ENCODE measurements at regions not wholly inside any gene's neighbourhood (a gene's known extent, or its start where the extent isn't known, plus 50 kb on each side); places are given as distances from the start of the nearest gene placed in this dataset.
A peak's percentile ranks its signal among the peaks of the same experiment; 100 is the strongest.
"Not testable (repeated sequence)": the region's sequence is repeated elsewhere in the genome, so short reads cannot be mapped to it uniquely, and the experiment has no call there.

DNA sequence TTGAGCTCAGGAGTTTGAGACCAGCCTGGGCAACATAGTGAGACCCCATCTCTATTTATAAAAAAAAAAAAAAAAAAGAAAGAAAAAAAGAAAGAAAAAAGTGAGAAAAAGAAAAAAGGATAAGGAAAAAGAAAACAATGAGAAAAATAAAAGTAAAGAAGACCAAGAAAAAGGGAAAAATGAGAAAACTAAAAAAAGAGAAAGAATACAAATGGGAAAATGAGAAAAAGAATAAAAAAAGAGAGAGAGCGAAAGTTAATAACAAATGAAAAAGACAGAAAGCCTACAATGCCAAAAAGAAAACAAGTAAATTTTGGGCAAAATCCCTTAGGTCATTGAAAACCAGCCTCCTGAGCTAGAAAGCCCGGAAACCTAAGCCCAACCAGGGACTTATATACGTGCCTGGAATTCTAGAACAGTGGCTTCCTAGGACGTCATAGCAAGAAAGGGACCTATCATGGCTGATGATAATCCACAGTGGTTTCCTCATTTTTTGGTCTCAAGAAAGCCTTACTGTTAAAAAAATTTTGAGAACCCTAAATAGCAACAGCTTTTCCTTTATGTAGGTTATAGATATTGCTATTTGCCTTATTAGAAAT lies 131.7 kb upstream of the CLINT1 start:
- intact Hi-C loops (cut with DNase I) = loop anchor here (10.0 kb wide), 1 partner anchor 136 kb away; the partner anchor contains the start of gene CLINT1
- DNase-seq (ENCODE audit: missing footprints) = no peak
- ATAC-seq = no peak

DNA sequence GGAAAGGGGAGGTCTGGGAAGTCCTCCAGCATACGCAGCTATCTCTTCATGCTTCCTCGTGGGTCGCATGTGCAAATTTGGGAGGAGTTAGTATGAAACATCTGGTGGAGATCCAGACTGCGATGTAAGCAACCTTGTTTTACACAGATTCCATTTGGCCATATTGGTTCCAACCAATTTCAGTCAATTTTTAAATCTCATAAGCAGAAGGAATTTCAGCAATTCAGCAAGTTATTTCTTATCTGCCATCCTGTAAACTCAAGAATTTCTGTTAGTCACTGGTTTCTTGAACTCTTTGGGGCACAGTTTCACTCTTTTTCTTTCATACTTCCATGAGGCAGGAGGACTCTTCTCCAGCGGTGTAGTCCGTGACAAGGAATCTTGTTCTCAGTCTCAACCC lies 130.4 kb upstream of the CLINT1 start:
- intact Hi-C loops (cut with DNase I) = no loop called here
- no peak for ATAC-seq

DNA sequence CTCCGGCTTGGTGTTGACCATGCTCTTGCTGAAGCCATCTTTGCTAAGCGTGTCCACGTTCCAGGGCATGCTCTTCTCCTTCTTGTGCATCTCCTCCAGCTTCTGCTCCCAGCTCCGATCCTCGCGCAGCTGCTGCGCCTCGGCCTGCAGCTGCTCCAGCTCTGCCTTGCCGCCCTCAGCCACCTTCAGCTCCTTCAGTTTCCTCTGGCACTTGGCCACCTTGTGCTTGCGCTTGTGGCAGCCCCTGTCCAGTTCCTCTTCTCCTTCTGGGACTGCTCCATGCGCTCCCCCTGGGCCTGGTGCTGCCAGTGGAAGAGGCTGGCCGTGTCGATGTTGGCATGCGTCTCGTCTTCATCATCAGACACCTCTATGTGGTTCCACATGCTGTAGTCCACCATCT lies 128.3 kb upstream of the CLINT1 start:
- no peak for ATAC-seq
- intact Hi-C loops (cut with DNase I) = no loop called here

More for the DNA sequence above, 130.4 kb upstream of the CLINT1 start:
- no peak for DNase-seq (ENCODE audit: missing footprints)

DNA sequence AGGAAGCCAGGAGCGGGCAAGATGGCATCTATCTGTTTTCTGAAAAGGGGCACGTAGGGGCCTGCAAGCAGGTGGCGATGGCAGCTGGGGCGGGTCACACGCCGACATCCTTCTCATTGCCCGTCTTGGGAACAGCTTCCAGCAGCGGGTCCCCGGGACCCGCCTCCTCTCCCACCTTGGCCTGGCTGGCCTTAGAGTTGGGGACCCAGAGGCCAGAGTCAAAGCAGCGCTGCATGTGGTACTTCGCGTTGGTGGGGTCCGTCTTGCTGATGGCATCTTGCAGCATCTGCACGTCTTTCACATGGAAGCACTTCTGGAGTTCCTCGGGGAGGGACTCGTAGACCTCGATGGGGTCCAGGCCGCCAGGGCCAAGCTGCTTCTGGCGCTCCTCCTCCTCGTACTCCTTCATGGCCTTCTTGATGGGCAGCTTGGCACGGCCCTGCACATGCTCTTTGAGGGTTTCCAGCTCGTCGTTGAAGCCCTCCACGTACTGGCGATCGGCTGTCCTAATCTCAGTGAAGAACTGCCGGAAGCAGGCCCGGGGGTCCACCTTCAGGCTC lies 127.6 kb upstream of the CLINT1 start:
- DNase-seq (ENCODE audit: missing footprints) (no peak), ATAC-seq (no peak)
- intact Hi-C loops (cut with DNase I) = no loop called here

More for the DNA sequence above, 128.3 kb upstream of the CLINT1 start:
- no peak for DNase-seq (ENCODE audit: missing footprints)

DNA sequence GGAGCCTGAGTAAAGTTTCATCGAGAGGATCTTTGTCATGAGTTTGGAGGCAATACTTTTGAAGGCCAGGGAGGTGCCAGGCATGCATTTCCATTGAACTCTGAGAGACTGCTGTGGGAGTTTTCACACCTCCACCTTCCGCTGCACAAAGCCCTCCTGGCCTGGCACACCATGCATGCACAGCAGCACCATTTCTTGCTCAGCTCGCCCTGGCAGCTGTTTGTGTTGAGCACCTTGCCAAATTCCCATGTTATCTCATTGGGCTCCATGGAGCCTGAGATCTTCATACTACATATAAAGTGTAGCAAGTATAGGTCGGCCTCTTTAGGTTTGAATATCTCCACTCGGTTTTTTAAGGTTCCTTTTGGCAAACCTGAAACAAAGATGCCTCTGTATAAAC lies 125.7 kb upstream of the CLINT1 start:
- DNase-seq (ENCODE audit: missing footprints) (no peak), ATAC-seq (no peak)
- intact Hi-C loops (cut with DNase I) = no loop called here

DNA sequence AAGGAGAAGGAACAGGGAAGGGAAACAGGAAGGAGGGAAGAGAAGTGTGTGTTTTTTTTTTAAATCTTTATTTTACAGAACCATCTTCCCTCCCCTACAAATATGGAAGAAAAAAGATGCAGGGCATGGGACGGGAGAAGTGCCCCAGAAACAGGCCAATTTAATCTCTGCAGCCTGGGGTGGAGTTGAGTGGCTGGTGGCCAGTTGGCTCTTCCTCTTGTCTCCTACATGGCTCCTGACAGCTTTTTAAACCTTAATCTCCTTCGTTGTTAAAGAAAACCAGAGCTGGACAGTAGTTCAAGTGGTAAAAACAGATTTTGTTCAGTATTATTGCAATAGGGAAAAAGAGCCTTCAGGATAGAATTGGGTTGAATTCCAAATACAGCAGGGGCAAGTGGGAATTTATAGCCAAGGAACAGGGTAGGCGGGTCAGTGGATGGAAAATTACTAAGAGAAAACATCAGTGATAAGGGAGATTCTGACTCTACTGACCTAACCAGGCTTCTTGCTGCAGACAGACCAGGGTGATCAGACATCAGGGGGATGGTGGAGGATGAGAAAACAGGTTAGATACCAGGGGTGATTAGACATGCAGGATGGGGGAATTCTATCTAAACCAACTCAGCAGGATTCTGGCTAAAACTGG lies 125.1 kb upstream of the CLINT1 start:
- intact Hi-C loops (cut with DNase I) = no loop called here
- DNase-seq (ENCODE audit: missing footprints) = no peak
- ATAC-seq = peak; percentile 72

DNA sequence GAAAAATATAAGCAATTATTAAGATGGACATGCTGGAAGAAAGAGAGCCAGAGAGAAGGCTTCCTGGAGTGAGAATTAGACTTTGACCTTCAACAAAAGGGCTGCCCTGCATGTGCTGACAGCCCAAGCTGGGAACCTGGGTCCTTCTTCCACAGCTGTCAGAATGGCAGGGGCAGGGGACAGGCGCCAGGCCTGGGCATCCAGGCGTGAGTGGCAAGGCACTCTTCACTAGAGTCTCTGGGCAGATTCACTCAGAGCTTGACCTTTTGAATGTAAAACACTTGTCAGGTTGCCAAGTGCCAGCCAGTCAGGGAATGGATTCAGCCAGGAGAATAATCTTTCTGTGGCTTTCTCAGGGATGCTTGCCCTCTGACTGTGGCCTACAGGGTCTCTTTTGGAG lies 119.1 kb upstream of the CLINT1 start:
- intact Hi-C loops (cut with DNase I) = no loop called here

DNA sequence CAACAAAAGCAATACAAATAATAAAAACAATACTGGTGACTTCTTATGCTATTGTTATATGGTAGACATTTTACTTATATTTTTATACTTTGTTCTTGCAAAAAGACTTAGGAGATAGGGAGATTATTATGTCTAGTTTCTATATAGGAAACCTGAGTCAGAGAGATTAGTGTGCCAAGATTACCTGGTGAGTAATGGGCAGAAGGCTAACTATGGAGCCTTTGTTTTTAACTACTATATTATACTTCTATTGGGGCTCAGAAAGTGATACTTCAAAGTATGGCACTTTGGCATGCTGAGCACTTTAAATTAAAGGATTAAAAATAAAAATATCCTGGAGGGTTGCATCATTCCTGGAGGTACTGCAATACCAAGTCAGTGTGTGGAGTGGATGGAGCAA lies 117.5 kb upstream of the CLINT1 start:
- intact Hi-C loops (cut with DNase I) = no loop called here
- ATAC-seq = no peak
- no peak for DNase-seq (ENCODE audit: missing footprints)

More for the DNA sequence above, 119.1 kb upstream of the CLINT1 start:
- DNase-seq (ENCODE audit: missing footprints) = no peak
- peak; percentile 91 for ATAC-seq

DNA sequence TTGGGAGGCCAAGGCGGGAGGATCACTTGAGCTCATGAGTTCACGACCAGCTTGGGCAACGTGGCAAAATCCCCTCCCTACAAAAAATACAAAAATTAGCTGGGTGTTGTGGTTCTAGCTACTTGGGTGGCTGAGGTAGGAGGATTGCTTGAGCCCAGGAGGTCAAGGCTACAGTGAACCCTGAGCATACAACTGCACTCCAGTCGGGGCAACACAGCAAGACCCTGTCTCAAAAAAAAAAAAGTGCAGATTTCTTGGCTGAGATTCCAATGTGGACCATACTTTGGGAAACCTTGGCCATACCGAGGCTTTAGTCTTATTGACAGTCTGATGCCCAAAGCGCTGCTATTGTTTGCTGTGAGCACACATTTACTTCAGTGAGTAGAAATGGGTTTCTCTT lies 113.6 kb upstream of the CLINT1 start:
- ATAC-seq (no peak), DNase-seq (ENCODE audit: missing footprints) (no peak)
- intact Hi-C loops (cut with DNase I) = no loop called here

DNA sequence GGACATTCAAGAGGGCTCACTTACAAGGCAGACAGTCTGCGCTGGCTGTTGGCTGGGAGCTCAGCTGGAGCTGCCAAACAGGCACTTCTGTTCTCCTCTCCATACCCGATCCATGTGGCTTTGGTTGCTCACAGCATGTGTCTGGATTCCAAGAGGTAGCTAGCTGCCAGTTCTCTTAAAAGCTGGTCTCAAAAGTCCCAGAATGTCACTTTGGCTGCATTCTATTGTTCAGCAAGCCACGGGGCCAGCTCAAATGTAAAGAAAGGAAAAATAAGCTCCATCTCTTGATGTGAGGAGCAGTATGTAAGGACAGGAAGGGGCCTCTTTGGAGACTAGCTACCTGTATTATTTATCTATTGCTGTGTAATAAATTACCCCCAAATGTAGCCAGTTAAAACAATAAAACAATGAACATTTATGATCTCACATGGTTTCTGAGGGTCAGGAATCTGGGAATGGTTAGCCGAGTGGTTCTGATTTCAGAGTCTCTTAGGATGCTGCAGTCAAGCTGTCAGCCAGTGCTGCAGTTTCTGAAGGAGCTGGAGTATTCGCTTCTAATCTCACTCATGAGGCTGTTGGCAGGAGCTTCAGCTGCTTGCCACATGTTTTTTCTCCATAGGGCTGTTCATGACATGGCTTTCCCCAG lies 112.7 kb upstream of the CLINT1 start:
- intact Hi-C loops (cut with DNase I) = no loop called here
- DNase-seq (ENCODE audit: missing footprints) (no peak), ATAC-seq (peak; percentile 89)

DNA sequence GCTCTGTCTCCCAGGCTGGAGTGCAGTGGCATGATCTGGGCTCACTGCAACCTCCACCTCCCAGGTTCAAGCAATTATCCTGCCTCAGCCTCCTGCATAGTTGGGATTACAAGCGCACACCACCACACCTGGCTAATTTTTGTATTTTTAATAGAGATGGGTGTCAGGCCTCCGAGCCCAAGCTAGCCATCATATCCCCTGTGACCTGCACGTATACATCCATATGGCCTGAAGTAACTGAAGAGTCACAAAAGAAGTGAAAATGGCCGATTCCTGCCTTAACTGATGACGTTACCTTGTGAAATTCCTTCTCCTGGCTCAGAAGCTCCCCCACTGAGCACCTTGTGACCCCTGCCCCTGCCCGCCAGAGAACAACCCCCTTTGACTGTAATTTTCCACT lies 109.6 kb upstream of the CLINT1 start:
- DNase-seq (ENCODE audit: missing footprints); intact Hi-C loops (cut with DNase I); ATAC-seq: not testable (repeated sequence)

DNA sequence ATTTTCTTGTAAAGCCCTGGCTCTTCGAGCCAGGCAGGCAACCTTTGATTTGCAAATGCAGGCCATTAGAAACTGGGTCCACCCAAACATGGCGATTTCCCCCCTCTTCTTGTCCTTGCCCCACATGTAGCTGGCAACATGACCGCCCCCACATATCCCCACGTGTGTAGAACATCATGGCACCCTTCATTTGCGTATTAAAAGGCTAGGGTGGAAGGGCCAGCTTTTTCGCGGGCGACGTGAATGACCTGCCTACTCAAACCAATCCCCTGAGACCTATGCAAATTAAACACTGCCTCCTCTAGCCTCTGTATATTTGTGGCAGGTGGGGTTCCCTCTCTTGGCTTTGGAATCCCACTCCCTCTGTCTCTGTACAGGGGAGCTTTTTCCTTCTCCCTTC lies 107.0 kb upstream of the CLINT1 start:
- DNase-seq (ENCODE audit: missing footprints) (no peak), ATAC-seq (no peak)
- intact Hi-C loops (cut with DNase I) = no loop called here

DNA sequence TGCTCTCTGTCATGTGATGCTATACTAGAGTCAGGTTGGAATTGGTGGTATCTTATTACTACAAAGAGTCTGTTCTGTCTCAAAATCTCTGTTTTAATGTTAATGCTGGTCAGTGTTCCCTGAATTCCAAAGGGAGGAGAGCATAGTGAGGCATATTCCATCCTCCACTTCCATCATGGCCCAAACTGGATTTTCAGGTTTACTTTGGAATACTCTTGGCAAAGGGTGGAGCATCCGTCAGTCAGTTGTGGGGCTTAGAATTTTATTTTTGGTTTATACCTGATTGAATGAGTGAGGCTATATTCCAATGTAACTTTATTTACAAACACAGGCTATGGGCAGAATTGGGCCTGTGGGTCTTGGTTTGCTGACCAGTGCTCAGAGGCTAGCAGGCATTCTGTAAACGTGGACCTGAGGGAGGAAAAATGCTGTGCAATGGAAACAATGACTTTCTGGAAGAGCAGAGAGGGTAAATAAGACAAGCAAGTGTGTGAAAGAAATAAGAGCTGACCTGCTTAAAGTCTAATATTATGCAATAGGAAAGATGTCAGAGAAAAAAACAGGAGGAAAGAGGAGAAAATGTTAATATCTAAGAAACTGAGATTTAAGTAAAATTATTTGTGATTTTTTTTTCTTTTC lies 106.2 kb upstream of the CLINT1 start:
- intact Hi-C loops (cut with DNase I) = no loop called here
- ATAC-seq = no peak

DNA sequence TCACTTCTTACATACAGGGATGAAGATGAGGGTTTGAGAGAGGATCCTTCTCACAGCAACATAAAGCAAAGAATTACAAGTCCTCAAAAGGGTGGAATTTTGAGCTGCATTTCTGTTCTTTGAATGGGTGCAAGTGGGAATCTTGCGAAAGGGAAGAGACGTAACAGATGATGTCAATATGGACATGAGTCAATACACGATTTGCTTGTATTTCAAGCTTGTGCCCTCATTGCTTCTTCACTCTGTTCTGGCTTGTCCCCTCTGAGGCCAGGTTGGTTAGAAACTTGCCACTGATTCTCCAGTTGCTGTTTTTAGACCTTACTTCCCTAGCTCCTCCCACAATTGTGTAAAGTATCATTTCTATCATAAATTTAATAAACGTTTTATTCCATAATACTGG lies 104.8 kb upstream of the CLINT1 start:
- DNase-seq (ENCODE audit: missing footprints) = no peak
- intact Hi-C loops (cut with DNase I) = no loop called here
- no peak for ATAC-seq

More for the DNA sequence above, 106.2 kb upstream of the CLINT1 start:
- DNase-seq (ENCODE audit: missing footprints) = no peak

DNA sequence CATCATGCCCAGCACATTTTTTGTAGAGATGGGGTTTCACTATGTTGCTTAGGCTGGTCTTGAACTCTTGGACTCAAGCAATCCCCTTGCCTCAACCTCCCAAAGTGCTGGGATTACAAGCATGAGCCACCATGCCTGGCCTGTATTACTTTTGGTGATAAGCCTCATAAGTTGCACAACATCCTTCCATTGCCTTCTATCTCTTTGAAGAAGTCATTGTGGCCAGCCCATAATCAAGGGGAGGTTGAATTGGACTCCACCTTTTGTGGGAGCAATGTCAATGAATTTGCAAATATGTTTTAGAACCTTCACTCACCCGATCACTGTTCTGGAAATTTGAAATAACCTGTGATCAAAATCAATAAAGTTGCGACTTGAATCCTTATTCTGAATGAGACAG lies 104.3 kb upstream of the CLINT1 start:
- no peak for DNase-seq (ENCODE audit: missing footprints)
- ATAC-seq = no peak
- intact Hi-C loops (cut with DNase I) = no loop called here

DNA sequence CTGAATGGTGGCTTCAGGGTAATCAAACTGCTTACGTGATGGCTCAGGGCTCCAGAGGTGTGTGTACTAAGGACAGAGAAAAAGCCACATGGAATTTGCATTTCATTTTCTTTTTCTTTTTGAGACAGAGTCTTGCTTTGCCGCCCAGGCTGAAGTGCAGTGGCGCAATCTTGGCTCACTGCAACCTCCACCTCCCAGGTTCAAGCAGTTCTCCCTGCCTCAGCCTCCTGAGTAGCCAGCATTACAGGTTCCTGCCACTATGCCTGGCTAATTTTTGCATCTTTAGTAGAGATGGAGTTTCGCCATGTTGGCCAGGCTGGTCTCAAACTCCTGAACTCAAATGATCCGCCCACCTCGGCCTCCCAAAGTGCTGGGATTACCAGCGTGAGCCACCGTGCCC lies 103.7 kb upstream of the CLINT1 start:
- intact Hi-C loops (cut with DNase I); DNase-seq (ENCODE audit: missing footprints); ATAC-seq: not testable (repeated sequence)

DNA sequence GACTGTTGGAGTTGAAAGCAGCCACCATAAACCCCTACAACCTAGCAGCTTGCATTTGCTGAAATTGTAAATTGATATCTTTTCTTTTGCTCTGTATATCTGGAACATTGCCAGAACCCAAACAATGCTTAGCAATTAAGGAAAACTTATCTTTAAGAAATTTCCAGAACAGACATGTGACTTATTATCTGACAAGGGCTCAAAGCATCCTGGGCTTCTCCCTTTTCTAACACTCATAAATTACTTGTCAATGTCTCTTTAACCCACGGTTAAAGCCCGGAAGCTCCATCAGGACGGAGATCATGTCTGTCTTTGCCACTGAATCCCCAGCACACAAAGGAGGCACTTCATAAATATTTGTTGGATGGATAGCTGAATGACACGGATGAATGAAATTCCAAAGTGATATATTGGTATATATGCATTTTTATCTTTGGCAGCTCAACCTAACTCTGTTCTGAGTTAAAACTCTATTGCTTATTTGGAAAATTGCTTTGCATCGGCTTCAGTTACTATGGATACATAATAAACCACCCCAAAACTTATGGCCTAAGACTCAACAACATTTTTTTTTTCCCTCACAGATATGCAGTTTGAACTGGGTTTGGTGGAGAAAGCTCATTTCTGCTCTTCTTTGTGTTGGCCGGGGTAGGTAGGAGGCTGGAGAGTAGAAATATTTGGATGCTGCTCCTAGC lies 103.1 kb upstream of the CLINT1 start:
- no peak for DNase-seq (ENCODE audit: missing footprints)
- ATAC-seq = no peak
- intact Hi-C loops (cut with DNase I) = no loop called here

DNA sequence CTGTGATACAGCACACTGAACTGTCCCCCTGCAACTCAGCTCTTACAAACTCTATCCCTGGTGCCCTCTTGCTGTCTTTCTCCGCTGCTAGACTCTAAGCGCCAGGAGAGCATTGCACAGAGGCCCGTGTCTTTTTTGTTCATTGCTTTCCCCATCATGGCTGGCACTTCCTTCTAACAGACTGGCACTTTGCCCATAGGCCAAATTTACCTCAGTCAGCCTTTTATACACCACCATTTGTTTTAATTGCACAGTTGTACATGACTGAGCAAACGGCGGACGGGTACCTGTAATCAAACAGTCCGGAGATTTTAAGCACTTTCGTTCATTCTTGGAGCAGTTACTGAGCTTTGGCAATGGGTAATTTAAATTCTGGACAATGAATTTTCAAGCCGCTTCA lies 102.2 kb upstream of the CLINT1 start:
- ATAC-seq (no peak), DNase-seq (ENCODE audit: missing footprints) (no peak)
- intact Hi-C loops (cut with DNase I) = no loop called here

DNA sequence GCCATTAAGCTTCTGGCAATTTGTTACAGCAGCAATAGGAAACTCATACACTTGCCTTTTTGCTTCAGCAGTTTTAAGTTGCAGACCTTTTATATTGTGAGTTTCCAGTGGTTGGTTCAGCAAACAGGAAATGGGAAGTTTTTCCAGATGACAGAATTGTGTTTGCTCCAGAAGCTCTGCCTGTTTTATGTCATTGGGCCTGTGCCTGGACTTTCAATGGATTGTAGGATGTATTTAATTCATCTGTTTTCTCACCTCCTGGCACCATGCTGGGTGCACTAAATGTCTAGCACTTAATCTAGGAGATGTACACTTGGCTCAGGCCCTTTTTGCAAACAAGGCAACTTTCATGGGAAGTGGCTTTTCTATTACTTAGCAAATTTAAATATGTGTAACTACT lies 100.4 kb upstream of the CLINT1 start:
- intact Hi-C loops (cut with DNase I) = no loop called here
- DNase-seq (ENCODE audit: missing footprints) = no peak
- ATAC-seq = no peak

All from Right ventricle myocardium inferior (tissue), 1 donor.